ENCODE measurements at regions not wholly inside any gene's neighbourhood (a gene's known extent, or its start where the extent isn't known, plus 50 kb on each side); places are given as distances from the start of the nearest gene placed in this dataset.

- H3K27me3 Mint-ChIP-seq = peaks cover 3% of the 10 kb centered on the region
- peaks cover 15% of the 10 kb centered on the region for H3K4me1 Mint-ChIP-seq (ENCODE audit: unreplicated experiment)
- peaks cover 3% of the 10 kb centered on the region for H3K36me3 Mint-ChIP-seq
- no peak overlapping the region for H3K27ac Mint-ChIP-seq
- H3K9me3 Mint-ChIP-seq = no peaks in the 10 kb centered on the region
- TF ChIP-seq CTCF (conservative IDR thresholded peaks at IDR 0.05) = no peak
- H3K4me3 Mint-ChIP-seq = no peak overlapping the region
- no peak for DNase-seq (ENCODE audit: extremely low spot score, unreplicated experiment)
Observed at GRCh38 chr3:124384527-124384926, 345.7 kb upstream of the UMPS start.

- Mint-ChIP-seq H3K27me3 (peaks cover 3% of the 10 kb centered on the region), H3K4me3 (no peak overlapping the region), H3K4me1 (ENCODE audit: unreplicated experiment) (peaks cover 22% of the 10 kb centered on the region), H3K27ac (no peak overlapping the region), H3K9me3 (peaks cover 3% of the 10 kb centered on the region), H3K36me3 (peaks cover 6% of the 10 kb centered on the region)
- TF ChIP-seq CTCF (conservative IDR thresholded peaks at IDR 0.05) = no peak
- no peak for DNase-seq (ENCODE audit: extremely low spot score, unreplicated experiment)
Observed at GRCh38 chr3:124385996-124386395, 344.3 kb upstream of the UMPS start.

GRCh38 chr3:124386996-124387595 lies 343.2 kb upstream of the UMPS start:
- peaks cover 7% of the 10 kb centered on the region for H3K9me3 Mint-ChIP-seq
- DNase-seq (ENCODE audit: extremely low spot score, unreplicated experiment) = no peak
- H3K27ac Mint-ChIP-seq = no peak overlapping the region

GRCh38 chr3:124391774-124392173 lies 338.5 kb upstream of the UMPS start:
- Mint-ChIP-seq H3K27ac (no peak overlapping the region), H3K36me3 (peaks cover 5% of the 10 kb centered on the region), H3K4me3 (no peak overlapping the region), H3K9me3 (peaks cover 7% of the 10 kb centered on the region), H3K27me3 (no peaks in the 10 kb centered on the region), H3K4me1 (ENCODE audit: unreplicated experiment) (peaks cover 27% of the 10 kb centered on the region)
- TF ChIP-seq CTCF (conservative IDR thresholded peaks at IDR 0.05) = peak; percentile 32
- DNase-seq (ENCODE audit: extremely low spot score, unreplicated experiment) = no peak

More at GRCh38 chr3:124386996-124387595, 343.2 kb upstream of the UMPS start:
- H3K27me3 Mint-ChIP-seq = peaks cover 3% of the 10 kb centered on the region
- peaks cover 8% of the 10 kb centered on the region for H3K36me3 Mint-ChIP-seq
- no peak for TF ChIP-seq CTCF (conservative IDR thresholded peaks at IDR 0.05)
- H3K4me1 Mint-ChIP-seq (ENCODE audit: unreplicated experiment) = peaks cover 26% of the 10 kb centered on the region
- no peak overlapping the region for H3K4me3 Mint-ChIP-seq

- Mint-ChIP-seq H3K4me3 (no peak overlapping the region), H3K4me1 (ENCODE audit: unreplicated experiment) (peaks cover 37% of the 10 kb centered on the region), H3K36me3 (peaks cover 5% of the 10 kb centered on the region), H3K27me3 (no peaks in the 10 kb centered on the region), H3K27ac (no peak overlapping the region), H3K9me3 (peaks cover 7% of the 10 kb centered on the region)
- TF ChIP-seq CTCF (conservative IDR thresholded peaks at IDR 0.05) = no peak
- DNase-seq (ENCODE audit: extremely low spot score, unreplicated experiment) = no peak
Observed at GRCh38 chr3:124393340-124393739, 336.9 kb upstream of the UMPS start.

- peaks cover 7% of the 10 kb centered on the region for H3K9me3 Mint-ChIP-seq
- H3K4me3 Mint-ChIP-seq = no peak overlapping the region
- no peaks in the 10 kb centered on the region for H3K27me3 Mint-ChIP-seq
- H3K36me3 Mint-ChIP-seq = peaks cover 9% of the 10 kb centered on the region
- H3K4me1 Mint-ChIP-seq (ENCODE audit: unreplicated experiment) = peaks cover 37% of the 10 kb centered on the region
- H3K27ac Mint-ChIP-seq = no peak overlapping the region
- no peak for DNase-seq (ENCODE audit: extremely low spot score, unreplicated experiment)
- TF ChIP-seq CTCF (conservative IDR thresholded peaks at IDR 0.05) = no peak
Observed at GRCh38 chr3:124395162-124395561, 335.1 kb upstream of the UMPS start.
